HEK293 (cell line): ENCODE measurements at regions not wholly inside any gene's neighbourhood (a gene's known extent, or its start where the extent isn't known, plus 50 kb on each side); places are given as distances from the start of the nearest gene placed in this dataset.

Experiments
- CTCF ChIA-PET: fragments of 350-600 bp; formaldehyde crosslinking; extraction: SDS; loops from one replicate; lab custom pipeline; 2021; ENCODE audit warnings: antibody characterized with exemption; lab: Yijun Ruan, JAX
- POLR2A ChIA-PET: fragments of 300-600 bp; formaldehyde crosslinking; extraction: SDS; loops from one replicate; lab custom pipeline; 2020; ENCODE audit warnings: antibody characterized with exemption, inconsistent platforms; lab: Yijun Ruan, JAX
- H3K27ac ChIP-seq: fragments of 200-500 bp; sonication (Bioruptor generic); 2 replicates; pipeline ENCODE4 v1.5.1; 2014; ENCODE audit warnings: low read depth, low read length, control low read depth, inconsistent platforms; ENCODE audit errors: extremely low read depth
- H3K36me3 ChIP-seq, 2 experiments: fragments of 200-500 bp in 1 of 2; sonication (Bioruptor generic) in 1 of 2; 1 replicate in 1 of 2; 2 replicates in 1 of 2; pipeline ENCODE4 v1.5.1; 2014 to 2017; ENCODE audit warnings: inconsistent platforms in 2 of 2, low read length in 2 of 2; ENCODE audit not compliant: control insufficient read depth in 2 of 2, insufficient read depth in 1 of 2
- H3K4me1 ChIP-seq: fragments of 200-500 bp; sonication (Bioruptor generic); 2 replicates; pipeline ENCODE4 v1.5.1; 2014; ENCODE audit warnings: mild to moderate bottlenecking, low read length, inconsistent platforms; ENCODE audit not compliant: control insufficient read depth, insufficient read depth
- H3K4me3 ChIP-seq: 2 replicates; pipeline ENCODE4 v1.5.1; 2011; ENCODE audit warnings: low read depth, mild to moderate bottlenecking, control low read depth, low read length, moderate library complexity
- H3K9me3 ChIP-seq: fragments of 200-500 bp; sonication (Bioruptor generic); 2 replicates; pipeline ENCODE4 v1.5.1; 2014; ENCODE audit warnings: low read depth, low read length, inconsistent platforms; ENCODE audit not compliant: control insufficient read depth, insufficient read depth
- IKZF3 ChIP-seq: fragments of 450-650 bp; IDR thresholded peaks from 2 replicates; pipeline ENCODE4 v1.5.0; 2018; ENCODE audit warnings: missing biosample characterization, mild to moderate bottlenecking, missing genetic modification characterization, moderate library complexity
- KLF1 ChIP-seq: fragments of 450-650 bp; formaldehyde crosslinking; IDR thresholded peaks from 2 replicates; pipeline ENCODE4 v1.5.1; 2016; ENCODE audit warnings: missing biosample characterization, missing genetic modification characterization
- KLF9 ChIP-seq: fragments of 450-650 bp; formaldehyde crosslinking; IDR thresholded peaks from 2 replicates; pipeline ENCODE4 v1.5.1; 2016; ENCODE audit warnings: missing biosample characterization, missing genetic modification characterization, low read depth
- PATZ1 ChIP-seq: fragments of 450-650 bp; formaldehyde crosslinking; IDR thresholded peaks from 2 replicates; pipeline ENCODE4 v1.5.1; 2016; ENCODE audit warnings: missing biosample characterization, missing genetic modification characterization
- SP7 ChIP-seq: fragments of 450-650 bp; formaldehyde crosslinking; IDR thresholded peaks from 2 replicates; pipeline ENCODE4 v1.5.1; 2016; ENCODE audit warnings: missing biosample characterization, missing genetic modification characterization
- WT1 ChIP-seq: fragments of 450-650 bp; formaldehyde crosslinking; IDR thresholded peaks from 2 replicates; pipeline ENCODE4 v1.5.1; 2016; ENCODE audit warnings: missing biosample characterization, missing genetic modification characterization
- ZBTB17 ChIP-seq: fragments of 450-650 bp; formaldehyde crosslinking; IDR thresholded peaks from 2 replicates; pipeline ENCODE4 v1.5.1; 2016; ENCODE audit warnings: missing biosample characterization, missing genetic modification characterization
- ZBTB20 ChIP-seq: fragments of 450-650 bp; formaldehyde crosslinking; IDR thresholded peaks from 2 replicates; pipeline ENCODE4 v1.5.1; 2016; ENCODE audit warnings: missing biosample characterization, missing genetic modification characterization
- ZEB2 ChIP-seq: fragments of 450-650 bp; formaldehyde crosslinking; IDR thresholded peaks from 2 replicates; pipeline ENCODE4 v1.5.1; 2016; ENCODE audit warnings: missing biosample characterization, missing genetic modification characterization
- ZFP37 ChIP-seq: fragments of 450-650 bp; formaldehyde crosslinking; IDR thresholded peaks from 2 replicates; pipeline ENCODE4 v1.5.1; 2016; ENCODE audit warnings: missing biosample characterization, missing genetic modification characterization
- ZIC2 ChIP-seq: fragments of 450-650 bp; formaldehyde crosslinking; IDR thresholded peaks from 2 replicates; pipeline ENCODE4 v1.5.1; 2016; ENCODE audit warnings: missing biosample characterization, missing genetic modification characterization
- ZNF140 ChIP-seq: fragments of 450-650 bp; formaldehyde crosslinking; IDR thresholded peaks from 2 replicates; pipeline ENCODE4 v1.5.1; 2016; ENCODE audit warnings: missing biosample characterization, missing genetic modification characterization
- ZNF155 ChIP-seq: fragments of 450-650 bp; formaldehyde crosslinking; IDR thresholded peaks from 2 replicates; pipeline ENCODE4 v1.5.1; 2016; ENCODE audit warnings: missing biosample characterization, missing genetic modification characterization
- ZNF184 ChIP-seq: fragments of 450-650 bp; IDR thresholded peaks from 2 replicates; pipeline ENCODE4 v1.5.1; 2018; ENCODE audit warnings: missing biosample characterization, mild to moderate bottlenecking, missing genetic modification characterization
- ZNF23 ChIP-seq: fragments of 450-650 bp; formaldehyde crosslinking; IDR thresholded peaks from 2 replicates; pipeline ENCODE4 v1.5.1; 2016; ENCODE audit warnings: missing biosample characterization, missing genetic modification characterization, borderline replicate concordance
- ZNF341 ChIP-seq: fragments of 450-650 bp; formaldehyde crosslinking; IDR thresholded peaks from 2 replicates; pipeline ENCODE4; 2016; ENCODE audit warnings: low read depth, missing biosample characterization, missing genetic modification characterization
- ZNF548 ChIP-seq: fragments of 450-650 bp; formaldehyde crosslinking; IDR thresholded peaks from 2 replicates; pipeline ENCODE4 v1.5.1; 2016; ENCODE audit warnings: missing biosample characterization, missing genetic modification characterization
- ZNF561 ChIP-seq: fragments of 450-650 bp; IDR thresholded peaks from 2 replicates; pipeline ENCODE4 v1.5.1; 2018; ENCODE audit warnings: missing biosample characterization, missing genetic modification characterization, borderline replicate concordance
- ZNF596 ChIP-seq: fragments of 450-650 bp; IDR thresholded peaks from 2 replicates; pipeline ENCODE4 v1.5.0; 2018; ENCODE audit warnings: missing biosample characterization, mild to moderate bottlenecking, missing genetic modification characterization, moderate library complexity
- ZNF610 ChIP-seq: fragments of 450-650 bp; formaldehyde crosslinking; IDR thresholded peaks from 2 replicates; pipeline ENCODE4 v1.5.1; 2016; ENCODE audit warnings: missing biosample characterization, missing genetic modification characterization, borderline replicate concordance
- ZNF664 ChIP-seq: fragments of 450-650 bp; formaldehyde crosslinking; IDR thresholded peaks from 2 replicates; pipeline ENCODE4 v1.5.1; 2016; ENCODE audit warnings: missing biosample characterization, missing genetic modification characterization
- ZNF701 ChIP-seq: fragments of 450-650 bp; formaldehyde crosslinking; IDR thresholded peaks from 2 replicates; pipeline ENCODE4 v1.5.1; 2016; ENCODE audit warnings: missing biosample characterization, missing genetic modification characterization
- ZNF707 ChIP-seq: fragments of 450-650 bp; formaldehyde crosslinking; IDR thresholded peaks from 2 replicates; pipeline ENCODE4 v1.5.1; 2016; ENCODE audit warnings: missing biosample characterization, missing genetic modification characterization
- ZNF792 ChIP-seq: fragments of 450-650 bp; formaldehyde crosslinking; IDR thresholded peaks from 2 replicates; pipeline ENCODE4 v1.5.1; 2016; ENCODE audit warnings: missing biosample characterization, missing genetic modification characterization
- TF ChIP-seq, protein P1 (sequence below): fragments of 450-650 bp; formaldehyde crosslinking; IDR thresholded peaks from 2 replicates; pipeline ENCODE4 v1.5.0; 2017; ENCODE audit warnings: missing biosample characterization, missing genetic modification characterization, borderline replicate concordance
- TF ChIP-seq, protein P2 (sequence below): fragments of 450-650 bp; IDR thresholded peaks from 2 replicates; pipeline ENCODE4 v1.5.1; 2018; ENCODE audit warnings: missing biosample characterization, missing genetic modification characterization
- TF ChIP-seq, protein P3 (sequence below): fragments of 450-650 bp; formaldehyde crosslinking; IDR thresholded peaks from 2 replicates; pipeline ENCODE4 v1.5.1; 2016; ENCODE audit warnings: missing biosample characterization, missing genetic modification characterization, borderline replicate concordance
- TF ChIP-seq, protein P4 (sequence below): fragments of 450-650 bp; formaldehyde crosslinking; IDR thresholded peaks from 2 replicates; pipeline ENCODE4 v1.5.1; 2017; ENCODE audit warnings: missing biosample characterization, missing genetic modification characterization

DNA sequence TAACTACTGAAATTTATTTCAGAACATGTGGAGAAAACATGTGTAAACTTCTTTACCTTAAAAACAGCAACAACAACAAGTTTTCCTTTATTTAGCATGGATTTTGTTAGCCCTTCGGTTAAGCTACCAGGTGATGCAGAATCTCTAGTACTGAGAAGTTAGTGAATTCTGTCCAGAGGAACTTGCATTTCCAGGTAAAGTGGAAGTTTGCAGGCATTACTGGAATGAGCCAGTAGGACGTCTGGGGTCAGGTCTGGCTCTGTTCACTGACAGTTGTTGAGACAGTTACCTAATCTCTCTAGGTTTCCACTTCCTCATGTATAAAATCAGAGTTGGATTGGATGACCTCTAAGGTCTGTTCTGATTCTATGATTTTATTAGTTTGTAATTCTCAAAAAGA, 244.3 kb downstream of the OLFM4 start:
- ChIA-PET CTCF (no interaction called here), POLR2A (no interaction called here)
- TF ChIP-seq, protein P1, sequence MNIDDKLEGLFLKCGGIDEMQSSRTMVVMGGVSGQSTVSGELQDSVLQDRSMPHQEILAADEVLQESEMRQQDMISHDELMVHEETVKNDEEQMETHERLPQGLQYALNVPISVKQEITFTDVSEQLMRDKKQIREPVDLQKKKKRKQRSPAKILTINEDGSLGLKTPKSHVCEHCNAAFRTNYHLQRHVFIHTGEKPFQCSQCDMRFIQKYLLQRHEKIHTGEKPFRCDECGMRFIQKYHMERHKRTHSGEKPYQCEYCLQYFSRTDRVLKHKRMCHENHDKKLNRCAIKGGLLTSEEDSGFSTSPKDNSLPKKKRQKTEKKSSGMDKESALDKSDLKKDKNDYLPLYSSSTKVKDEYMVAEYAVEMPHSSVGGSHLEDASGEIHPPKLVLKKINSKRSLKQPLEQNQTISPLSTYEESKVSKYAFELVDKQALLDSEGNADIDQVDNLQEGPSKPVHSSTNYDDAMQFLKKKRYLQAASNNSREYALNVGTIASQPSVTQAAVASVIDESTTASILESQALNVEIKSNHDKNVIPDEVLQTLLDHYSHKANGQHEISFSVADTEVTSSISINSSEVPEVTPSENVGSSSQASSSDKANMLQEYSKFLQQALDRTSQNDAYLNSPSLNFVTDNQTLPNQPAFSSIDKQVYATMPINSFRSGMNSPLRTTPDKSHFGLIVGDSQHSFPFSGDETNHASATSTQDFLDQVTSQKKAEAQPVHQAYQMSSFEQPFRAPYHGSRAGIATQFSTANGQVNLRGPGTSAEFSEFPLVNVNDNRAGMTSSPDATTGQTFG (tag by site-specific recombination) = no peak
- TF ChIP-seq ZNF341 (tag by site-specific recombination) = no peak
- no peak for TF ChIP-seq ZNF140
- TF ChIP-seq, protein P2, sequence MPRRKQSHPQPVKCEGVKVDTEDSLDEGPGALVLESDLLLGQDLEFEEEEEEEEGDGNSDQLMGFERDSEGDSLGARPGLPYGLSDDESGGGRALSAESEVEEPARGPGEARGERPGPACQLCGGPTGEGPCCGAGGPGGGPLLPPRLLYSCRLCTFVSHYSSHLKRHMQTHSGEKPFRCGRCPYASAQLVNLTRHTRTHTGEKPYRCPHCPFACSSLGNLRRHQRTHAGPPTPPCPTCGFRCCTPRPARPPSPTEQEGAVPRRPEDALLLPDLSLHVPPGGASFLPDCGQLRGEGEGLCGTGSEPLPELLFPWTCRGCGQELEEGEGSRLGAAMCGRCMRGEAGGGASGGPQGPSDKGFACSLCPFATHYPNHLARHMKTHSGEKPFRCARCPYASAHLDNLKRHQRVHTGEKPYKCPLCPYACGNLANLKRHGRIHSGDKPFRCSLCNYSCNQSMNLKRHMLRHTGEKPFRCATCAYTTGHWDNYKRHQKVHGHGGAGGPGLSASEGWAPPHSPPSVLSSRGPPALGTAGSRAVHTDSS (tag by site-specific recombination) = no peak
- no peak for TF ChIP-seq KLF1
- no peak for TF ChIP-seq PATZ1
- no peak for TF ChIP-seq SP7 (tag by site-specific recombination)
- no peak for TF ChIP-seq ZNF792 (tag by site-specific recombination)
- TF ChIP-seq WT1 = no peak
- no peak for TF ChIP-seq ZBTB20 (tag by site-specific recombination)
- TF ChIP-seq ZNF707 (tag by site-specific recombination) = no peak
- no peak for TF ChIP-seq ZNF155 (tag by site-specific recombination)
- TF ChIP-seq ZNF23 (tag by site-specific recombination) = no peak
- no peak for TF ChIP-seq ZNF664 (tag by site-specific recombination)
- no peak for TF ChIP-seq ZNF561
- no peak for TF ChIP-seq ZBTB17 (tag by site-specific recombination)
- TF ChIP-seq, protein P3, sequence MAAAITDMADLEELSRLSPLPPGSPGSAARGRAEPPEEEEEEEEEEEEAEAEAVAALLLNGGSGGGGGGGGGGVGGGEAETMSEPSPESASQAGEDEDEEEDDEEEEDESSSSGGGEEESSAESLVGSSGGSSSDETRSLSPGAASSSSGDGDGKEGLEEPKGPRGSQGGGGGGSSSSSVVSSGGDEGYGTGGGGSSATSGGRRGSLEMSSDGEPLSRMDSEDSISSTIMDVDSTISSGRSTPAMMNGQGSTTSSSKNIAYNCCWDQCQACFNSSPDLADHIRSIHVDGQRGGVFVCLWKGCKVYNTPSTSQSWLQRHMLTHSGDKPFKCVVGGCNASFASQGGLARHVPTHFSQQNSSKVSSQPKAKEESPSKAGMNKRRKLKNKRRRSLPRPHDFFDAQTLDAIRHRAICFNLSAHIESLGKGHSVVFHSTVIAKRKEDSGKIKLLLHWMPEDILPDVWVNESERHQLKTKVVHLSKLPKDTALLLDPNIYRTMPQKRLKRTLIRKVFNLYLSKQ (tag by site-specific recombination) = no peak
- H3K9me3 ChIP-seq = no peaks in the 10 kb centered on the region
- no peak overlapping the region for H3K4me3 ChIP-seq
- H3K27ac ChIP-seq = no peak overlapping the region
- H3K4me1 ChIP-seq = no peaks in the 10 kb centered on the region
- no peaks in the 10 kb centered on the region for H3K36me3 ChIP-seq

GRCh38 chr13:53276265-53276664, 247.7 kb downstream of the OLFM4 start:
- CTCF ChIA-PET = no interaction called here
- H3K27ac ChIP-seq = no peak overlapping the region
- no peaks in the 10 kb centered on the region for H3K36me3 ChIP-seq
- no peaks in the 10 kb centered on the region for H3K9me3 ChIP-seq
- POLR2A ChIA-PET = no interaction called here
- no peaks in the 10 kb centered on the region for H3K4me1 ChIP-seq
- H3K4me3 ChIP-seq = no peak overlapping the region
- TF ChIP-seq ZIC2 (tag by site-specific recombination) (no peak), ZNF184 (tag by site-specific recombination) (no peak), ZNF610 (tag by site-specific recombination) (no peak), ZEB2 (tag by site-specific recombination) (no peak), IKZF3 (tag by site-specific recombination) (no peak), ZNF548 (tag by site-specific recombination) (no peak), KLF9 (tag by site-specific recombination) (no peak), ZFP37 (tag by site-specific recombination) (no peak), ZNF596 (tag by site-specific recombination) (no peak), ZNF701 (no peak)
- TF ChIP-seq, protein P4, sequence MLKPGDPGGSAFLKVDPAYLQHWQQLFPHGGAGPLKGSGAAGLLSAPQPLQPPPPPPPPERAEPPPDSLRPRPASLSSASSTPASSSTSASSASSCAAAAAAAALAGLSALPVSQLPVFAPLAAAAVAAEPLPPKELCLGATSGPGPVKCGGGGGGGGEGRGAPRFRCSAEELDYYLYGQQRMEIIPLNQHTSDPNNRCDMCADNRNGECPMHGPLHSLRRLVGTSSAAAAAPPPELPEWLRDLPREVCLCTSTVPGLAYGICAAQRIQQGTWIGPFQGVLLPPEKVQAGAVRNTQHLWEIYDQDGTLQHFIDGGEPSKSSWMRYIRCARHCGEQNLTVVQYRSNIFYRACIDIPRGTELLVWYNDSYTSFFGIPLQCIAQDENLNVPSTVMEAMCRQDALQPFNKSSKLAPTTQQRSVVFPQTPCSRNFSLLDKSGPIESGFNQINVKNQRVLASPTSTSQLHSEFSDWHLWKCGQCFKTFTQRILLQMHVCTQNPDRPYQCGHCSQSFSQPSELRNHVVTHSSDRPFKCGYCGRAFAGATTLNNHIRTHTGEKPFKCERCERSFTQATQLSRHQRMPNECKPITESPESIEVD (tag by site-specific recombination) = no peak
